ENCODE measurements at regions not wholly inside any gene's neighbourhood (a gene's known extent, or its start where the extent isn't known, plus 50 kb on each side); places are given as distances from the start of the nearest gene placed in this dataset.

GRCh38 chr22:48270731-48271130 lies 1508.3 kb downstream of the TBC1D22A start:
- TF ChIP-seq GATA2 (IDR thresholded peaks at IDR 0.05; ENCODE audit: low read depth, low read length) (no peak), GATA3 (IDR thresholded peaks at IDR 0.05; ENCODE audit: low read depth, low read length) (no peak)
